ENCODE measurements at regions not wholly inside any gene's neighbourhood (a gene's known extent, or its start where the extent isn't known, plus 50 kb on each side); places are given as distances from the start of the nearest gene placed in this dataset.

GRCh38 chr7:51457079-51457478, 140.5 kb upstream of the COBL start:
- Histone ChIP-seq H3K27ac (no peak overlapping the region), H3K9me3 (no peaks in the 10 kb centered on the region), H3K4me1 (no peaks in the 10 kb centered on the region), H3K27me3 (no peaks in the 10 kb centered on the region), H3K36me3 (no peaks in the 10 kb centered on the region), H3K4me3 (no peak overlapping the region)
- no peak for TF ChIP-seq EP300 (IDR thresholded peaks at IDR 0.05)
- no peak for DNase-seq
- 62 to 74% (median 70%) methylated on average over 5 of the region's 5 CpGs for WGBS, 5 donors
- intact Hi-C loops (cut with DNase I; ENCODE audit: low total_unique reads) = no loop called here

GRCh38 chr7:51456431-51457060, 139.9 kb upstream of the COBL start:
- H3K36me3 ChIP-seq = no peaks in the 10 kb centered on the region
- no peak for DNase-seq
- intact Hi-C loops (cut with DNase I; ENCODE audit: low total_unique reads) = no loop called here
- H3K9me3 ChIP-seq = no peaks in the 10 kb centered on the region
- no peak overlapping the region for H3K27ac ChIP-seq
- H3K4me3 ChIP-seq = no peak overlapping the region
- no peaks in the 10 kb centered on the region for H3K4me1 ChIP-seq
- TF ChIP-seq POLR2AphosphoS5 (IDR thresholded peaks at IDR 0.05) (no peak), CTCF (IDR thresholded peaks at IDR 0.05) (no peak), POLR2A (IDR thresholded peaks at IDR 0.05) (no peak), EP300 (IDR thresholded peaks at IDR 0.05) (no peak)
- H3K27me3 ChIP-seq = no peaks in the 10 kb centered on the region
- WGBS, 5 donors = 28 to 42% (median 35%) methylated on average over 2 of the region's 2 CpGs

- TF ChIP-seq POLR2AphosphoS5 (IDR thresholded peaks at IDR 0.05) (no peak), EP300 (IDR thresholded peaks at IDR 0.05) (no peak), POLR2A (IDR thresholded peaks at IDR 0.05) (no peak), CTCF (IDR thresholded peaks at IDR 0.05) (no peak)
- no peaks in the 10 kb centered on the region for H3K27me3 ChIP-seq
- DNase-seq = peak in 1 of 2 donors; percentile 30
- H3K9me3 ChIP-seq = no peaks in the 10 kb centered on the region
- WGBS, 5 donors = 30 to 49% (median 38%) methylated on average over 6 of the region's 6 CpGs
- H3K4me1 ChIP-seq = no peaks in the 10 kb centered on the region
- intact Hi-C loops (cut with DNase I; ENCODE audit: low total_unique reads) = no loop called here
- no peak overlapping the region for H3K4me3 ChIP-seq
- H3K27ac ChIP-seq = no peak overlapping the region
- no peaks in the 10 kb centered on the region for H3K36me3 ChIP-seq
Measured at GRCh38 chr7:51455948-51456347, 139.3 kb upstream of the COBL start.

GRCh38 chr7:51455513-51455912, 138.9 kb upstream of the COBL start:
- Histone ChIP-seq H3K27me3 (no peaks in the 10 kb centered on the region), H3K4me1 (no peaks in the 10 kb centered on the region), H3K9me3 (no peaks in the 10 kb centered on the region), H3K4me3 (no peak overlapping the region), H3K36me3 (no peaks in the 10 kb centered on the region), H3K27ac (no peak overlapping the region)
- 45 to 63% (median 59%) methylated on average over 3 of the region's 3 CpGs for WGBS, 5 donors
- no peak for DNase-seq
- no peak for TF ChIP-seq POLR2A (IDR thresholded peaks at IDR 0.05)
- no peak for TF ChIP-seq EP300 (IDR thresholded peaks at IDR 0.05)
- no peak for TF ChIP-seq POLR2AphosphoS5 (IDR thresholded peaks at IDR 0.05)
- TF ChIP-seq CTCF (IDR thresholded peaks at IDR 0.05) = no peak
- intact Hi-C loops (cut with DNase I; ENCODE audit: low total_unique reads) = no loop called here

GRCh38 chr7:51455086-51455485, 138.5 kb upstream of the COBL start:
- no peak for TF ChIP-seq CTCF (IDR thresholded peaks at IDR 0.05)
- H3K9me3 ChIP-seq = no peaks in the 10 kb centered on the region
- H3K4me1 ChIP-seq = no peaks in the 10 kb centered on the region
- no peaks in the 10 kb centered on the region for H3K36me3 ChIP-seq
- H3K27ac ChIP-seq = no peak overlapping the region
- no peaks in the 10 kb centered on the region for H3K27me3 ChIP-seq
- DNase-seq = no peak
- no peak overlapping the region for H3K4me3 ChIP-seq
- WGBS, 5 donors = 72 to 100% (median 74%) methylated on average over 3 of the region's 3 CpGs
- intact Hi-C loops (cut with DNase I; ENCODE audit: low total_unique reads) = no loop called here
